Heart left ventricle (tissue), 13 donors: ENCODE measurements at regions not wholly inside any gene's neighbourhood (a gene's known extent, or its start where the extent isn't known, plus 50 kb on each side); places are given as distances from the start of the nearest gene placed in this dataset.

Experiments used
- POLR2A ChIP-seq, 2 donors: fragments of 450-650 bp; IDR thresholded peaks; one replicate each; pipeline ENCODE4 v1.6.1; 2017; ENCODE audit warnings: antibody characterized with exemption in 2 of 2, mild to moderate bottlenecking in 2 of 2, moderate library complexity in 2 of 2
- TF ChIP-seq, protein P1 (sequence below), 12 donors: fragments of 200-600 bp; sonication (generic) in 4 of 12; IDR thresholded peaks; one replicate each; pipeline versions ENCODE4 v1.5.0 to v1.8.0; 2018 to 2022; ENCODE audit warnings: antibody characterized with exemption in 12 of 12, mild to moderate bottlenecking in 5 of 12
- donor health status: ischemic (EF 13 %, LVEDD 7.1; RV severe dilation, severe dysfunction).
- donor health status: DM: no; HTN: yes; CAD: no.
- donor health status: DM: no; HTN: no; CAD: no.
- donor health status: ischemic (EF 25% LVEDD 6.9; RV normal size, moderate dysfunction).
- donor health status: ischemic (EF 25% LVEDD 5.7; RV mildly dilated, moderate dysfunction).
- donor health status: ischemic (EF 35%, LVEDD 5.7; RV mildly dilated, moderate dysfunction).
- donor health status: nonischemic (EF 11% LVEDD 7.7; RV severe dilation, severe dysfunction).
- donor health status: DM: yes; HTN: yes; CAD: no.
- donor health status: PGD.
- donor health status: ischemic (EF 29% LVEDD 5.4; RV normal size, mild dysfunction).
- donor health status: nonischemic (EF 23%, LVEDD 6.1; RV moderate dilation, normal function).

DNA sequence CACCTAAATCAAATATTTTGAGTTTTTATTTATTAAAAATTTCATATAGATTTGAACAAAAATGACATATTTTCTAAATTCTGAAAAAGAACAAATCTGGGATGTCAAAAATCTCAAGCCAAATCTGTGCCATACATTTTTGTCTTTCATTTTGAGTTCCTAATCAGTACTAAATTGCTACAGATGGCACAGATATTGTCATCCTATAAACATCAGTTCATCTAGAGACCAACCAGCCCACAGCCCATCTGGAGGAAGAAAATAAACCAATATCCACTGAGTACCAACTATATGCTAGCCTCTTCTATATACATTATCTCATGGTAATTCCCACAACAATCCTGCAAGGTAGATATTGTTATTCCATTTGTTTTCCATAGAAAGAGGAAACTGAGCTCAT, 156.8 kb upstream of the ATP1B1 start:
- no peak for TF ChIP-seq POLR2A (IDR thresholded peaks at IDR 0.05)
- TF ChIP-seq, protein P1, sequence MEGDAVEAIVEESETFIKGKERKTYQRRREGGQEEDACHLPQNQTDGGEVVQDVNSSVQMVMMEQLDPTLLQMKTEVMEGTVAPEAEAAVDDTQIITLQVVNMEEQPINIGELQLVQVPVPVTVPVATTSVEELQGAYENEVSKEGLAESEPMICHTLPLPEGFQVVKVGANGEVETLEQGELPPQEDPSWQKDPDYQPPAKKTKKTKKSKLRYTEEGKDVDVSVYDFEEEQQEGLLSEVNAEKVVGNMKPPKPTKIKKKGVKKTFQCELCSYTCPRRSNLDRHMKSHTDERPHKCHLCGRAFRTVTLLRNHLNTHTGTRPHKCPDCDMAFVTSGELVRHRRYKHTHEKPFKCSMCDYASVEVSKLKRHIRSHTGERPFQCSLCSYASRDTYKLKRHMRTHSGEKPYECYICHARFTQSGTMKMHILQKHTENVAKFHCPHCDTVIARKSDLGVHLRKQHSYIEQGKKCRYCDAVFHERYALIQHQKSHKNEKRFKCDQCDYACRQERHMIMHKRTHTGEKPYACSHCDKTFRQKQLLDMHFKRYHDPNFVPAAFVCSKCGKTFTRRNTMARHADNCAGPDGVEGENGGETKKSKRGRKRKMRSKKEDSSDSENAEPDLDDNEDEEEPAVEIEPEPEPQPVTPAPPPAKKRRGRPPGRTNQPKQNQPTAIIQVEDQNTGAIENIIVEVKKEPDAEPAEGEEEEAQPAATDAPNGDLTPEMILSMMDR (IDR thresholded peaks at IDR 0.05) = no peak
